Left lung (tissue), 4 donors: ENCODE measurements at regions not wholly inside any gene's neighbourhood (a gene's known extent, or its start where the extent isn't known, plus 50 kb on each side); places are given as distances from the start of the nearest gene placed in this dataset.

Experiments used
- ATAC-seq: fragments of 200-7000 bp; cut with Tn5 transposase; one replicate; pipeline ENCODE4 v1.9.1; 2020; ENCODE audit warnings: moderate library complexity
- DNase-seq, 4 donors: peaks; one replicate each; pipeline ENCODE4 v3.0.0-alpha.2; 2013 to 2020
- H3K27ac ChIP-seq, 2 donors: fragments of 200-600 bp; sonication (generic) in 1 of 2; one replicate each; pipeline versions ENCODE4 v1.5.0 to v1.8.0; 2020 to 2021
- H3K27me3 ChIP-seq, 2 donors: fragments of 200-600 bp; sonication (generic) in 1 of 2; one replicate each; pipeline versions ENCODE4 v1.5.0 to v1.8.0; 2020 to 2021
- H3K36me3 ChIP-seq, 2 donors: fragments of 200-600 bp; sonication (generic) in 1 of 2; one replicate each; pipeline versions ENCODE4 v1.5.0 to v1.8.0; 2020 to 2021
- H3K4me1 ChIP-seq, 2 donors: fragments of 200-600 bp; one replicate each; pipeline ENCODE4 v1.8.0; 2021
- H3K4me3 ChIP-seq, 2 donors: fragments of 200-600 bp; sonication (generic) in 1 of 2; one replicate each; pipeline versions ENCODE4 v1.5.0 to v1.8.0; 2020 to 2021; ENCODE audit warnings: mild to moderate bottlenecking in 1 of 2
- H3K9me3 ChIP-seq, 2 donors: fragments of 200-600 bp; sonication (generic) in 1 of 2; one replicate each; pipeline versions ENCODE4 v1.5.0 to v1.8.0; 2020 to 2021
- intact Hi-C, 2 donors: fragments of 100-400 bp; cut with DNase I; formaldehyde crosslinking; loops; one replicate each; pipeline versions ENCODE4 v1.11.2 to v1.14.2; 2022
- TF ChIP-seq, protein P1 (sequence below), 2 donors: fragments of 200-600 bp; sonication (generic) in 1 of 2; IDR thresholded peaks; one replicate each; pipeline versions ENCODE4 v1.5.0 to v1.8.0; 2021; ENCODE audit warnings: antibody characterized with exemption in 2 of 2
- donor health status: DM: no; HTN: yes; CAD: no.
- donor health status: DM: no; HTN: no; CAD: no.

DNA sequence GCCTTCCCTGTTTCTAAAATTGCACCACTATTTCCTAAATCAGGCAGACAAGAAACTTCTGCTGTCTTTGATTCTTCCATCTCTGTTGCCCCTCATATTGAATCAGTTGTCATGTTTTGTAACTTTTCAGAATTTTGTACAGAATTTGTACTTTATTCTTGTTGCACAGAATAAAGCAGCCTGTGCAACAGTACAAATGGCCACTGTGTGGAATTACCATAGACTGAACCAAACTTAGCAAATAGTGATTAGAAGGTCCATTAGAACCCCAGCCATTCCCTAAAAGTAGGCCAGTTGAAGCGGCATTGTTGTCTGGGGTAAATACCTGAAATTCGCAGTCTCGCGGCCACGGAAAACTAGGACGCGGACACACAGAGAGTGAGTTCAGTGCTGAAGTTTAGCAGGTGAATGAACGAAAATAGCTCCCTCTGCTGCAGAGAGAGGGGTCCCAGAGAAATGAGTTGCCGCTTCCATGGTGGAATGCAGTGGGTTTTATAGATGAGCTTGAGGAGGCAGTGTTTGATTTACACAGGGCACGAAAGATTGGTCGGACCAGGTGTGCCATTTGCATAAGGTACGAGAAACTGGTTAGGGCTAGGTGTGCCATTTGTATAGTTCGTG is 71.8 kb downstream of the C4orf33 start:
- Histone ChIP-seq H3K4me1 (no peaks in the 10 kb centered on the region), H3K27me3 (peaks cover 0 to 12% of the 10 kb centered on the region in 2 donors), H3K9me3 (no peaks in the 10 kb centered on the region), H3K4me3 (no peak overlapping the region), H3K27ac (no peak overlapping the region), H3K36me3 (no peaks in the 10 kb centered on the region)
- DNase-seq (peak in 2 of 4 donors; percentile 9 to 28), ATAC-seq (no peak)
- TF ChIP-seq, protein P1, sequence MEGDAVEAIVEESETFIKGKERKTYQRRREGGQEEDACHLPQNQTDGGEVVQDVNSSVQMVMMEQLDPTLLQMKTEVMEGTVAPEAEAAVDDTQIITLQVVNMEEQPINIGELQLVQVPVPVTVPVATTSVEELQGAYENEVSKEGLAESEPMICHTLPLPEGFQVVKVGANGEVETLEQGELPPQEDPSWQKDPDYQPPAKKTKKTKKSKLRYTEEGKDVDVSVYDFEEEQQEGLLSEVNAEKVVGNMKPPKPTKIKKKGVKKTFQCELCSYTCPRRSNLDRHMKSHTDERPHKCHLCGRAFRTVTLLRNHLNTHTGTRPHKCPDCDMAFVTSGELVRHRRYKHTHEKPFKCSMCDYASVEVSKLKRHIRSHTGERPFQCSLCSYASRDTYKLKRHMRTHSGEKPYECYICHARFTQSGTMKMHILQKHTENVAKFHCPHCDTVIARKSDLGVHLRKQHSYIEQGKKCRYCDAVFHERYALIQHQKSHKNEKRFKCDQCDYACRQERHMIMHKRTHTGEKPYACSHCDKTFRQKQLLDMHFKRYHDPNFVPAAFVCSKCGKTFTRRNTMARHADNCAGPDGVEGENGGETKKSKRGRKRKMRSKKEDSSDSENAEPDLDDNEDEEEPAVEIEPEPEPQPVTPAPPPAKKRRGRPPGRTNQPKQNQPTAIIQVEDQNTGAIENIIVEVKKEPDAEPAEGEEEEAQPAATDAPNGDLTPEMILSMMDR (IDR thresholded peaks at IDR 0.05) = no peak
- intact Hi-C loops = no loop called here

DNA sequence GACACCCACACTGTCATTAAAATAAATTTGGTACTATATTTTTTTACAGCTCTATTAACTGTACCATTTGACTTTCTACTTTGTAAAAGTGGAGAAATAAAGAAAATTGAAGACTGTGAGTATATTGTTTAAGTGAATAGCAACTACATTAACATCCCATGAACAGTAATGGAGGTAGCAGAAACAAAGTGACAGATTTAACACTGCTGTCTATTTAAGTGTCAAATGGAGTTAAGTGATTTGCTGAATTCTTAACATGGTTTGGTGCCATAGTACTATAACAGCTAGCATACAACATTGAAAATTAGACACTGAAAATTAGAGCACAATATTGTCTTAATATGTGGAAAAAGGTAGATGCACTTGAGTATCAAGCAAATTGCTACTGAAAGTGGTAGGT is 76.2 kb downstream of the C4orf33 start:
- Histone ChIP-seq H3K27me3 (peaks cover 0 to 11% of the 10 kb centered on the region in 2 donors), H3K27ac (no peak overlapping the region), H3K4me3 (no peak overlapping the region), H3K4me1 (no peaks in the 10 kb centered on the region), H3K36me3 (no peaks in the 10 kb centered on the region), H3K9me3 (no peaks in the 10 kb centered on the region)
- no peak for ATAC-seq
- DNase-seq = no peak
- TF ChIP-seq, protein P1 (IDR thresholded peaks at IDR 0.05) = no peak
- intact Hi-C loops = no loop called here

DNA sequence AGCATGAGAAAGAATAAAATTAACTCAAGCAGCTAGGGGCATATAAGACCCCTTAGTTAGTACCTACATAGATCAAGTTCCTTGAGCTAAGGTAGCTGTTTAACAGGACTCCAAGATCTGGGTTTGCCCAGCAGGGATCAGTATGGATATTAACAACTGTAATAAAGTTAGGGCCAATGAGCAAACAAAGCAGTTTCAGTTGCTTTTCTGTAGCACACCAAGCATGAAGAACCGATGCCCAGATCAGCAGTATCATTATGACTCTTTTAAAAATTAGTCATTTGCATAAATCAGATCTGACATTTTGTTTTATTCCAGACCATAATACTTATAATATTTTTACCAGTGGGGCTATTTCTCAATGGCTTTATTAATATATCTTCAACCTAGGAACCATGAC is 80.9 kb downstream of the C4orf33 start:
- intact Hi-C loops = no loop called here
- no peak for DNase-seq
- H3K27ac ChIP-seq = no peak overlapping the region
- H3K9me3 ChIP-seq = no peaks in the 10 kb centered on the region
- no peak for ATAC-seq
- H3K27me3 ChIP-seq = no peaks in the 10 kb centered on the region
- no peaks in the 10 kb centered on the region for H3K4me1 ChIP-seq
- TF ChIP-seq, protein P1 (IDR thresholded peaks at IDR 0.05) = no peak
- no peak overlapping the region for H3K4me3 ChIP-seq
- H3K36me3 ChIP-seq = no peaks in the 10 kb centered on the region

DNA sequence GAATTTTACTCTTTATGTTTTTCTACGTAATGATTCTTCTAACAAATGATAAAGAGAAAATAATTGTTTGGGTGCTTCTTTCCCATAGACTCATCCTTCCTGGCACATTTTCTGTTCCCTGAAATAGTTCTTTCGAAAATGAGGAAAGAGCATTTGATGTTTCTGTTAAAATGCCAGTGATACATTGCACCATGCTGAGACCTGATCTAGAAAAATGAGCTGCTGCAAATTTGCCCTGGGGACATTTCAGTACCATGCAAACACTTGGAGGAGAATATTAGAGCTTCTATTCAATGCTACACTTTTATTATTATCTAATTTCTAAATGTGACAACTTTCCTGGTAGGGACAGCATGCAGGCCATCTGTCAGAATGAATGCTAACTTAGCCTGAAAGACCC is 83.3 kb downstream of the C4orf33 start:
- H3K4me3 ChIP-seq = no peak overlapping the region
- peaks cover 0 to 2% of the 10 kb centered on the region in 2 donors for H3K9me3 ChIP-seq
- intact Hi-C loops = no loop called here
- H3K4me1 ChIP-seq = no peaks in the 10 kb centered on the region
- H3K36me3 ChIP-seq = no peaks in the 10 kb centered on the region
- no peak for DNase-seq
- ATAC-seq = no peak
- H3K27me3 ChIP-seq = no peaks in the 10 kb centered on the region
- TF ChIP-seq, protein P1 (IDR thresholded peaks at IDR 0.05) = no peak
- H3K27ac ChIP-seq = no peak overlapping the region

DNA sequence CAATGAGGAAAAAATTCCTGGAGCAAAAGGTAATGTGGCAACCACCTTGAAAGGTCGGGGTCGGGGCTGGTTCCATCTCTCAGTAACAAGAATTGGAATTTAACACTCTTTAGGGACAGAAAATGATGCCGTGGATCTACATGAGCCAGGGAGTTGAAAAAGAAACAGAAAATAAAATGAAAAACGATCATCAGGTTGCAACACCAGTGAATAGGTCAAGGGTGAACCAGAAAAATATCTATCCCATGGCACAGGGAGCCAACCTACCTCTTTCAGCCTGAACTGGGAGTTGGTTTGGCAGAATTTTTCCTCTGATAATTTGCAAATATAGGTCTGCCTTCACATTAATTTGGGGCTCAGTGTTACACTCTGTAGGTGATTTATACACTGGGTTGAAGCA is 93.7 kb downstream of the C4orf33 start:
- DNase-seq = no peak
- Histone ChIP-seq H3K27me3 (no peaks in the 10 kb centered on the region), H3K9me3 (no peaks in the 10 kb centered on the region), H3K27ac (no peak overlapping the region), H3K4me3 (no peak overlapping the region), H3K4me1 (no peaks in the 10 kb centered on the region), H3K36me3 (no peaks in the 10 kb centered on the region)
- TF ChIP-seq, protein P1 (IDR thresholded peaks at IDR 0.05) = no peak
- intact Hi-C loops = no loop called here
- no peak for ATAC-seq
